GM21390 (cell line): ENCODE measurements at regions not wholly inside any gene's neighbourhood (a gene's known extent, or its start where the extent isn't known, plus 50 kb on each side); places are given as distances from the start of the nearest gene placed in this dataset.

Experiments used
- ATAC-seq: cut with Tn5 transposase; IDR thresholded peaks from one replicate; pipeline ENCODE4 v1.9.1; 2021; ENCODE audit not compliant: unreplicated experiment

GRCh38 chr5:27701931-27702903 lies 663.8 kb upstream of the CDH9 start:
- no peak for ATAC-seq

- ATAC-seq = no peak
Observed at GRCh38 chr5:27700526-27700925, 662.1 kb upstream of the CDH9 start.

- no peak for ATAC-seq
Observed at GRCh38 chr5:27682600-27682999, 644.2 kb upstream of the CDH9 start.

- no peak for ATAC-seq
Observed at GRCh38 chr5:27652505-27652904, 614.1 kb upstream of the CDH9 start.

GRCh38 chr5:27639005-27639612 lies 600.7 kb upstream of the CDH9 start:
- ATAC-seq = no peak

GRCh38 chr5:27619982-27620381 lies 581.6 kb upstream of the CDH9 start:
- ATAC-seq = no peak

GRCh38 chr5:27612161-27612560 lies 573.8 kb upstream of the CDH9 start:
- ATAC-seq = no peak

GRCh38 chr5:27608992-27609391 lies 570.6 kb upstream of the CDH9 start:
- ATAC-seq = no peak

GRCh38 chr5:27598576-27598975 lies 560.2 kb upstream of the CDH9 start:
- no peak for ATAC-seq

- no peak for ATAC-seq
Observed at GRCh38 chr5:27594141-27594540, 555.8 kb upstream of the CDH9 start.

GRCh38 chr5:27592231-27592630 lies 553.8 kb upstream of the CDH9 start:
- ATAC-seq = no peak

- ATAC-seq = no peak
Observed at GRCh38 chr5:27590503-27590902, 552.1 kb upstream of the CDH9 start.

- no peak for ATAC-seq
Observed at GRCh38 chr5:27578279-27578678, 539.9 kb upstream of the CDH9 start.

GRCh38 chr5:27571681-27572080 lies 533.3 kb upstream of the CDH9 start:
- ATAC-seq = no peak

- ATAC-seq = no peak
Observed at GRCh38 chr5:27568811-27569210, 530.4 kb upstream of the CDH9 start.

GRCh38 chr5:27561408-27561807 lies 523.0 kb upstream of the CDH9 start:
- no peak for ATAC-seq

- no peak for ATAC-seq
Observed at GRCh38 chr5:27548484-27548883, 510.1 kb upstream of the CDH9 start.

- ATAC-seq = no peak
Observed at GRCh38 chr5:27535031-27535557, 496.7 kb upstream of the CDH9 start.

- no peak for ATAC-seq
Observed at GRCh38 chr5:27532305-27532704, 493.9 kb upstream of the CDH9 start.

GRCh38 chr5:27524515-27524914 lies 486.1 kb upstream of the CDH9 start:
- ATAC-seq = no peak

- no peak for ATAC-seq
Observed at GRCh38 chr5:27523629-27524028, 485.2 kb upstream of the CDH9 start.

- ATAC-seq = no peak
Observed at GRCh38 chr5:27516437-27516836, 478.1 kb upstream of the CDH9 start.
